Ascending aorta (tissue), 2 donors: ENCODE measurements at regions not wholly inside any gene's neighbourhood (a gene's known extent, or its start where the extent isn't known, plus 50 kb on each side); places are given as distances from the start of the nearest gene placed in this dataset.

Source experiments
- DNase-seq, 2 donors: peaks; one replicate each; pipeline ENCODE4 v3.0.0-alpha.2; 2019; ENCODE audit warnings: low spot score in 2 of 2
- H3K27ac ChIP-seq, 2 donors: fragments of 200-600 bp; sonication (generic); one replicate each; pipeline ENCODE4 v1.5.1; 2016 to 2017; ENCODE audit warnings: mild to moderate bottlenecking in 1 of 2
- H3K27me3 ChIP-seq: fragments of 200-600 bp; sonication (generic); one replicate; pipeline ENCODE4 v1.5.1; 2017
- H3K36me3 ChIP-seq, 2 donors: fragments of 200-600 bp; sonication (generic); one replicate each; pipeline ENCODE4 v1.5.1; 2016
- H3K4me1 ChIP-seq, 2 donors: fragments of 200-600 bp; sonication (generic); one replicate each; pipeline ENCODE4 v1.5.1; 2016 to 2017; ENCODE audit warnings: mild to moderate bottlenecking in 1 of 2
- H3K4me3 ChIP-seq, 2 donors: fragments of 200-600 bp; sonication (generic); one replicate each; pipeline ENCODE4 v1.5.1; 2016 to 2017; ENCODE audit warnings: mild to moderate bottlenecking in 1 of 2
- H3K9me3 ChIP-seq, 2 donors: fragments of 200-600 bp; sonication (generic); one replicate each; pipeline ENCODE4 v1.5.1; 2016
- intact Hi-C: fragments of 100-400 bp; cut with DNase I; formaldehyde crosslinking; loops from one replicate; pipeline ENCODE4 v1.15.1; 2023
- TF ChIP-seq, protein P1 (sequence below), 3 experiments: fragments of 200-600 bp in 2 of 3; fragments of 450-650 bp in 1 of 3; sonication (generic) in 2 of 3; IDR thresholded peaks; one replicate each; pipeline ENCODE4 v1.5.1; 2016 to 2019; ENCODE audit warnings: antibody characterized with exemption in 3 of 3, mild to moderate bottlenecking in 1 of 3, moderate library complexity in 1 of 3

DNA sequence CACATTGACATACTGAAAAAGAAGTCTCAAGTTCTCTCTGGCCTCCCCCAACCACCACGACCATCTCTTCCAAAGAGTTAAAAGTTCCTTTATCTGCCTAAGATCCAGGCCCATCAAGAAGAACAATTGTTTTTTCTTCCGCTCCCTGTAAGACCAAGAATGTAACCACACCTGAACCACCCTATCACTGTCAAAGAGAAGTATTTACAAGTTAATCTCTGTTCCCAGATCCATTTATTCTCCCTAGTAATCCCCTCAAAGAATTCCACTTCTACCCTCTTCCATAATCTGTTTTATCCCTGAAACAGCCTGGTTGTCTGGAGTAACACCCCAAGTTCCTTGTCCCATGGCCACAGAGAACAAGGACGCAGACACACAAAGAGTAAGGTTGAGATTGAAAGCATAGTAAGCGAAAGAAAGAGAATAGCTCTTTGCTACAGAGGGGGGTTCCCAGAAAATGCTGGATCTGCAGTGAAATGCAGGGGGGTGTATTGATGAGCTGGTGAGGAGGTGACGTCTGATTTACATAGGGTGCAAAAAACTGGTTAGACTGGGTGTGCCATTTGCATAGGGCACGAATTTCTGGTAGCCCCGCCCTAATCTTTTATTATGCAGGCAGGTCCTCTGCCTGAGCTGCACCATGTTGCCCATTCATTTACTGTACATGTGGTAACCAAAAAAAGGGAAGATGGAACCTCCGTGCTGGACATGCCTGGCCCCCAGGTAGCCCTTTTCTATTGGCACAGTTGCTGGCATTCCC lies 122.0 kb downstream of the SKIDA1 start:
- TF ChIP-seq, protein P1, sequence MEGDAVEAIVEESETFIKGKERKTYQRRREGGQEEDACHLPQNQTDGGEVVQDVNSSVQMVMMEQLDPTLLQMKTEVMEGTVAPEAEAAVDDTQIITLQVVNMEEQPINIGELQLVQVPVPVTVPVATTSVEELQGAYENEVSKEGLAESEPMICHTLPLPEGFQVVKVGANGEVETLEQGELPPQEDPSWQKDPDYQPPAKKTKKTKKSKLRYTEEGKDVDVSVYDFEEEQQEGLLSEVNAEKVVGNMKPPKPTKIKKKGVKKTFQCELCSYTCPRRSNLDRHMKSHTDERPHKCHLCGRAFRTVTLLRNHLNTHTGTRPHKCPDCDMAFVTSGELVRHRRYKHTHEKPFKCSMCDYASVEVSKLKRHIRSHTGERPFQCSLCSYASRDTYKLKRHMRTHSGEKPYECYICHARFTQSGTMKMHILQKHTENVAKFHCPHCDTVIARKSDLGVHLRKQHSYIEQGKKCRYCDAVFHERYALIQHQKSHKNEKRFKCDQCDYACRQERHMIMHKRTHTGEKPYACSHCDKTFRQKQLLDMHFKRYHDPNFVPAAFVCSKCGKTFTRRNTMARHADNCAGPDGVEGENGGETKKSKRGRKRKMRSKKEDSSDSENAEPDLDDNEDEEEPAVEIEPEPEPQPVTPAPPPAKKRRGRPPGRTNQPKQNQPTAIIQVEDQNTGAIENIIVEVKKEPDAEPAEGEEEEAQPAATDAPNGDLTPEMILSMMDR (IDR thresholded peaks at IDR 0.05): no peak
- Histone ChIP-seq H3K4me3 (no peak overlapping the region), H3K4me1 (no peaks in the 10 kb centered on the region), H3K36me3 (no peaks in the 10 kb centered on the region), H3K27me3 (no peaks in the 10 kb centered on the region), H3K9me3 (no peaks in the 10 kb centered on the region), H3K27ac (no peak overlapping the region)
- no peak for DNase-seq
- intact Hi-C loops: no loop called here

- Histone ChIP-seq H3K4me3 (no peak overlapping the region), H3K27ac (no peak overlapping the region), H3K4me1 (no peaks in the 10 kb centered on the region), H3K36me3 (no peaks in the 10 kb centered on the region), H3K9me3 (no peaks in the 10 kb centered on the region), H3K27me3 (no peaks in the 10 kb centered on the region)
- intact Hi-C loops: no loop called here
- no peak for DNase-seq
- TF ChIP-seq, protein P1 (IDR thresholded peaks at IDR 0.05): no peak
Measured at GRCh38 chr10:21402606-21403083, 122.8 kb downstream of the SKIDA1 start.

GRCh38 chr10:21401196-21401595 lies 124.3 kb downstream of the SKIDA1 start:
- no peak overlapping the region for H3K27ac ChIP-seq
- intact Hi-C loops: no loop called here
- no peak overlapping the region for H3K4me3 ChIP-seq
- H3K36me3 ChIP-seq: no peaks in the 10 kb centered on the region
- no peaks in the 10 kb centered on the region for H3K9me3 ChIP-seq
- TF ChIP-seq, protein P1 (IDR thresholded peaks at IDR 0.05): no peak
- no peak for DNase-seq
- no peaks in the 10 kb centered on the region for H3K27me3 ChIP-seq
- no peaks in the 10 kb centered on the region for H3K4me1 ChIP-seq

- H3K9me3 ChIP-seq: no peaks in the 10 kb centered on the region
- H3K36me3 ChIP-seq: no peaks in the 10 kb centered on the region
- H3K4me1 ChIP-seq: no peaks in the 10 kb centered on the region
- no peak for DNase-seq
- intact Hi-C loops: no loop called here
- TF ChIP-seq, protein P1 (IDR thresholded peaks at IDR 0.05): no peak
- H3K4me3 ChIP-seq: no peak overlapping the region
- H3K27ac ChIP-seq: no peak overlapping the region
- H3K27me3 ChIP-seq: no peaks in the 10 kb centered on the region
Measured at GRCh38 chr10:21399392-21400035, 126.0 kb downstream of the SKIDA1 start.

DNA sequence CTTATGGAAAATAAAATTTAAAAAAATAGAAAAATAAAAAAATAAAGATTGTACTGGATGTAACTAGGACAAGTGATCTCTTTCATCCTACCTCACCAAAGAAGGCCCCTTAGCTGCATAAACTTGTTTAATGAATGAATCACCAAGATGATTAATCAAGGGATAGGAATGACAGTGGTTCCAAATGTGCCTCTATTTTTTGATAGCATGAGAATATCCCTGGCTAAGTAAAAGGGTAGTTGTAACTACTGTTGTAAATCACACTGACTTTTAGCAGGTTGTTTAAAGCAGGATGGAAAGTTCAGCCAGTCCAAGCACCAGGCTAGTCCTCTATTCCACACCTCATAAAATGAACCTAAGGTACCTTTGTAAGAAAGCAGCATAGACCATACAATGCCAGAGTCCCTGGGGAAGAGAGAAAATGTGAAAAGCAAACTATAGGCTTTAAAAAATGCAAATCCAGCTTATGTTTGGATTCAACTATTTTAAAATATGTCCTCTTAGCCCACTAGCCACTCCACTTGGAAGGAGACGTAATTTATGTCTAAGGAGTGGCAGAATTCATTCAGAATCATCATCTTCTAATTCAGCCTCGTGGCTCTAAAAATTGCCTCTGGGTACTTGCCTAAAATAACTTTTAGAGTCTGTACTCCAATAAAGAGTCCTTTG lies 126.8 kb downstream of the SKIDA1 start:
- Histone ChIP-seq H3K27ac (no peak overlapping the region), H3K9me3 (no peaks in the 10 kb centered on the region), H3K36me3 (no peaks in the 10 kb centered on the region), H3K4me3 (no peak overlapping the region), H3K27me3 (no peaks in the 10 kb centered on the region), H3K4me1 (no peaks in the 10 kb centered on the region)
- intact Hi-C loops: no loop called here
- TF ChIP-seq, protein P1 (IDR thresholded peaks at IDR 0.05): no peak
- no peak for DNase-seq
